ENCODE measurements at regions not wholly inside any gene's neighbourhood (a gene's known extent, or its start where the extent isn't known, plus 50 kb on each side); places are given as distances from the start of the nearest gene placed in this dataset.
"Not testable (repeated sequence)": the region's sequence is repeated elsewhere in the genome, so short reads cannot be mapped to it uniquely, and the experiment has no call there.

DNA sequence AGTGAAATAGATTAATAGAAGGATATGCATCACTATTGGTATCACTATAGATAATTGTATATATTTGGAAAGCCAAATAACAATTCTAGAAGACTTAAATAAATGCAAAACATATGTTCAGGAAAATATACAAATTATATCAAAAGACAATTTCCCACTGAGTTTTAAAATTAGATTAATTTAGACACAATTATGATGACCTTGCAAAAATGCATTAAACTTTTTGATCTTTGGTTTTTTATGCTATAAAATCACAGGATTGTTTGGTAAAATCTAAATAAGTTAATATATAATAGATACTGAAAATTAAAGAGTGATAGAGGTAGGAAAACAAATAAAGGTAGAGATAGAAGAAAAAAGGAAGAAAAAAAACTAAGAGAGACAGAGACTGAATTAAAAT, 2027.7 kb downstream of the MRPL39 start:
- TF ChIP-seq PAX5 (IDR thresholded peaks at IDR 0.05; ENCODE audit: insufficient read depth, low read length, severe bottlenecking) (no peak), POU2F2 (IDR thresholded peaks at IDR 0.05; ENCODE audit: low read depth, low read length) (no peak), POLR2AphosphoS5 (IDR thresholded peaks at IDR 0.05; ENCODE audit: low read depth, low read length) (no peak), SPI1 (IDR thresholded peaks at IDR 0.05; ENCODE audit: low read depth, low read length) (no peak), POLR2A (IDR thresholded peaks at IDR 0.05; ENCODE audit: low read depth, low read length) (no peak), TAF1 (IDR thresholded peaks at IDR 0.05; ENCODE audit: low read depth, low read length) (no peak)

DNA sequence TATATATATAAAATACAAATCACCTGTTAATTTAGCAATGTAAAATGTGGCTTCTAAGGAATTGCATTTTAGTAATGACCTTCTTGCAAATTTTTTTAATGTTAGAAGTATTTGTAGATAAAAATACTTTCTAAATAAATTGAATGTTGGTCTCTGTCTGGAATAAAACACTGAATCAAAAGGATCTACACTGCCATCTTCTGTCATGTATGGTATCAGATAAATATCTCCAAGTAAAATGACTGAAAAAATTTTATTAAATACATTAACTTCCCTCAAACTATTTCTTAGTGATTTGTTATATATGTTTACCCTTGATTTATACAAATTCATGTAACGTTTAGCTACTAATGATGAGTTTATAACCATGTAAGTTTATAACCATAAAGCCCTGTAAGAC, 2029.3 kb downstream of the MRPL39 start:
- FAIRE-seq, result no peak
- no peak for TF ChIP-seq SPI1 (IDR thresholded peaks at IDR 0.05; ENCODE audit: low read depth, low read length)
- no peak for TF ChIP-seq POLR2AphosphoS5 (IDR thresholded peaks at IDR 0.05; ENCODE audit: low read depth, low read length)
- no peak for TF ChIP-seq POLR2A (IDR thresholded peaks at IDR 0.05; ENCODE audit: low read depth, low read length)
- no peak for TF ChIP-seq TAF1 (IDR thresholded peaks at IDR 0.05; ENCODE audit: low read depth, low read length)
- TF ChIP-seq POU2F2 (IDR thresholded peaks at IDR 0.05; ENCODE audit: low read depth, low read length), result no peak
- no peak for DNase-seq (ENCODE audit: insufficient read length, low spot score)

More for the DNA sequence above, 2027.7 kb downstream of the MRPL39 start:
- DNase-seq (ENCODE audit: insufficient read length, low spot score) (no peak), FAIRE-seq (no peak)

DNA sequence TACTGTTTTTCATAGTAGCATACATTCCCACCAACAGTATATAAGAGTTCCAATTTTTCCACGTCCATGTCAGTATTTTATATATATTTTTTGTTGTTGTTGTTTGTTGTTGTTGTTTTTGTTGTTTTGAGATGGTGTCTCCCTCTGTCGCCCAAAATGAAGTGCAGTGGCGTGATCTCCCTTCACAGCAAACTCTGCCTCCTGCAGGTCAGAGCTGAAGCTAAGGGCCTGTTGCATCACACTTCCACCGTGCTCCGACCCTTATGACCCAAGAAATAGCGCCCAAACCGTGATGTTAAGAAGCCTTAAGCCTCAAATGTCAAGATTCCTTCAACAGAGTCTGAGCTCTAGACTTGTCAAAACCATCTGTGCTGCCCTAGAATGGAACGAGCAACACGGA, 2032.3 kb downstream of the MRPL39 start:
- DNase-seq (ENCODE audit: insufficient read length, low spot score), result no peak
- no peak for FAIRE-seq
- TF ChIP-seq SPI1 (IDR thresholded peaks at IDR 0.05; ENCODE audit: low read depth, low read length), result no peak
- TF ChIP-seq PAX5 (IDR thresholded peaks at IDR 0.05; ENCODE audit: insufficient read depth, low read length, severe bottlenecking), result no peak
- TF ChIP-seq POU2F2 (IDR thresholded peaks at IDR 0.05; ENCODE audit: low read depth, low read length), result no peak
- no peak for TF ChIP-seq POLR2A (IDR thresholded peaks at IDR 0.05; ENCODE audit: low read depth, low read length)
- TF ChIP-seq TAF1 (IDR thresholded peaks at IDR 0.05; ENCODE audit: low read depth, low read length), result no peak
- no peak for TF ChIP-seq POLR2AphosphoS5 (IDR thresholded peaks at IDR 0.05; ENCODE audit: low read depth, low read length)

DNA sequence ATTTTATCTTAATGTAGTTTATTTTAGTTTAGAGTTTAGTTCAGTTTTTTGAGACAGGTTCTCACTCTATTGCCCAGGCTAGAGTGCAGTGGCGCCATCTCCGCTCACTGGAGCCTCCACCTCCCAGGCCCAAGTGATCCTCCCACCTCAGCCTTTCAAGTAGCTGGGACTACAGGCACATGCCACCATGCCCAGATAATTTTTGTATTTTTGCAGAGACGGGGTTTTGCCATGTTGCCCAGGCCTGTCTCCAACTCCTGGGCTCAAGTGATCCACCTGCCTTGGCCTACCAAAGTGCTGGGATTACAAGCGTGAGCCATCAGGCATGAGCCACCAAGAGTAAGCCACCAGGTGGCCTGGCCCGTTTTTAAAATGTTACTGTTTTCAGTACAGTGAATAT, 2058.4 kb downstream of the MRPL39 start:
- not testable (repeated sequence) for DNase-seq (ENCODE audit: insufficient read length, low spot score); FAIRE-seq

DNA sequence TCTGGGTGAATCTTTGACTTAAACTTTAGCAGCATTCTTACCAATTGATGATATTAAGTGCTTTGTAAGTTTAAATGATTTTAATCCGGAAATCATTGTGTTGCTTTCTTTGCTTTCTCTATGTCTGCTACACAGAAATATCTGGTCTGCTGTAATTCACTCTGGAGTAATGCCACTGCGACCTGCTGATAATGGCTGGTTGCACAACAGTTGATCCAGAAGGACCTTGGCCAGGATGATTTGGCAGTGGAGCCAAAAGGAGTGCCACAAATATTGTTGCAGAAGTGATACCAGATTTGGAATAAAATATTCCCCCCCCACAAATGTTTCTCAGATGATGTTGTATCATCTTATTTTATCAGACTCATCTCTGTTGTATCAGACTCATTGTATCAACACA, 2063.9 kb downstream of the MRPL39 start:
- FAIRE-seq, result no peak
- TF ChIP-seq POLR2A (IDR thresholded peaks at IDR 0.05; ENCODE audit: low read depth, low read length), result no peak
- TF ChIP-seq POU2F2 (IDR thresholded peaks at IDR 0.05; ENCODE audit: low read depth, low read length), result no peak
- TF ChIP-seq SPI1 (IDR thresholded peaks at IDR 0.05; ENCODE audit: low read depth, low read length), result no peak
- no peak for TF ChIP-seq TAF1 (IDR thresholded peaks at IDR 0.05; ENCODE audit: low read depth, low read length)
- TF ChIP-seq POLR2AphosphoS5 (IDR thresholded peaks at IDR 0.05; ENCODE audit: low read depth, low read length), result no peak
- no peak for TF ChIP-seq PAX5 (IDR thresholded peaks at IDR 0.05; ENCODE audit: insufficient read depth, low read length, severe bottlenecking)
- no peak for DNase-seq (ENCODE audit: insufficient read length, low spot score)

DNA sequence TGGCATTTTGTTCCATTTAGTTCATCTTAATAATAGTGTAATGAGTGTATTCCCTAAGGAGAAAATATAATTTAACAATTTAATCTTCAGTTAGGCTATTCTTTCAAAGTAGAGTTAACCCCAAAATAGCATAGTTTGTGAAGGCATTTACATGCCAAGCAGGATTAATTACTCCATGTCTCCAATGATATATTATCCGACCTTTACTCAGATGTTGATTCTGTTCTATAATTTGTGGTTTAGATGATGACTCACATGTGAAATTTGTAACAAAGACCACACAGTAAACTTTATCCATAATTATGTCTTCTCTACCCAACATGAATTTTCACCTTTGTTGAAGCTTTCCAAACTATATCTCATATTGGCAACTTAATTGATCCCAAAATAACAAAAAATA, 2065.2 kb downstream of the MRPL39 start:
- TF ChIP-seq POLR2AphosphoS5 (IDR thresholded peaks at IDR 0.05; ENCODE audit: low read depth, low read length), result no peak
- no peak for TF ChIP-seq POLR2A (IDR thresholded peaks at IDR 0.05; ENCODE audit: low read depth, low read length)
- TF ChIP-seq SPI1 (IDR thresholded peaks at IDR 0.05; ENCODE audit: low read depth, low read length), result no peak
- TF ChIP-seq TAF1 (IDR thresholded peaks at IDR 0.05; ENCODE audit: low read depth, low read length), result no peak
- no peak for TF ChIP-seq POU2F2 (IDR thresholded peaks at IDR 0.05; ENCODE audit: low read depth, low read length)
- TF ChIP-seq PAX5 (IDR thresholded peaks at IDR 0.05; ENCODE audit: insufficient read depth, low read length, severe bottlenecking), result no peak
- DNase-seq (ENCODE audit: insufficient read length, low spot score) (no peak), FAIRE-seq (no peak)

DNA sequence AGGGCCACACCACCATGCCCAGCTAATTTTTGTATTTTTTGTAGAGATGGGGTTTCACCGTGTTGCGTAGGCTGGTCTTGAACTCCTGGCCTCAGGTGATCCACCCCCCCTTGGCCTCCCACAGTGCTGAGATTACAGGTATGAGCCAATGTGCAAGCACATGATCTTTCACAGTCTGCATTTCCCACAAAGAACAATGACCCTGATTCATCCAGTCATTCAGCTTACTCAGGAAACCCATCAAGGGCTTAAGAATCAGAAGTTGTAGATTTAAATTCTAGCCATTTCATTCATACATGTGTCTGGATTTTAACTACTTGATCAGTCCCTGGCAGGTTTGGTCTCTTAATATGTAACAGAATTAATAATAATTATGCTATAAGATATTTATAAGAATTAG, 2065.7 kb downstream of the MRPL39 start:
- DNase-seq (ENCODE audit: insufficient read length, low spot score), result no peak
- no peak for TF ChIP-seq TAF1 (IDR thresholded peaks at IDR 0.05; ENCODE audit: low read depth, low read length)
- no peak for TF ChIP-seq POU2F2 (IDR thresholded peaks at IDR 0.05; ENCODE audit: low read depth, low read length)
- TF ChIP-seq SPI1 (IDR thresholded peaks at IDR 0.05; ENCODE audit: low read depth, low read length), result no peak
- no peak for TF ChIP-seq POLR2AphosphoS5 (IDR thresholded peaks at IDR 0.05; ENCODE audit: low read depth, low read length)
- no peak for TF ChIP-seq PAX5 (IDR thresholded peaks at IDR 0.05; ENCODE audit: insufficient read depth, low read length, severe bottlenecking)
- TF ChIP-seq POLR2A (IDR thresholded peaks at IDR 0.05; ENCODE audit: low read depth, low read length), result no peak
- no peak for FAIRE-seq

DNA sequence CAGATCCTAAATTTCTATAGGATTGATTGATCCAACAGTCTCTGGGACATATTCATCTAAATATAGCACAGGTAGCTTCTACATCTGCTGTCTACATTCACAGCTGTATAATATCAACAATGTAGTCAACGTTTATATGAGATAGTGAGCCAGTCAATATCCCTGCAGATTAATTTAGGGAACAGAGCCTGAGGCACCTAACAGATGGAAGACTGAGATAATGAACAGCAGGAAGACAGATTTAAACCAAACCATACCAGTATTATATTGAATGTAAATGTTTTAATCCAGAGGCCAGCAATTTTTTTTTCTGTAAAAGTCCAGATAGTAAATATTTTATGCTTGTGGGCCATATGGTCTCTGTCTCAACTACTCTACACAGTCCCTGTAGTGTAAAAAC, 2072.4 kb downstream of the MRPL39 start:
- no peak for DNase-seq (ENCODE audit: insufficient read length, low spot score)
- FAIRE-seq, result no peak
- TF ChIP-seq POU2F2 (IDR thresholded peaks at IDR 0.05; ENCODE audit: low read depth, low read length) (no peak), TAF1 (IDR thresholded peaks at IDR 0.05; ENCODE audit: low read depth, low read length) (no peak), PAX5 (IDR thresholded peaks at IDR 0.05; ENCODE audit: insufficient read depth, low read length, severe bottlenecking) (no peak), POLR2A (IDR thresholded peaks at IDR 0.05; ENCODE audit: low read depth, low read length) (no peak), POLR2AphosphoS5 (IDR thresholded peaks at IDR 0.05; ENCODE audit: low read depth, low read length) (no peak), SPI1 (IDR thresholded peaks at IDR 0.05; ENCODE audit: low read depth, low read length) (no peak)

DNA sequence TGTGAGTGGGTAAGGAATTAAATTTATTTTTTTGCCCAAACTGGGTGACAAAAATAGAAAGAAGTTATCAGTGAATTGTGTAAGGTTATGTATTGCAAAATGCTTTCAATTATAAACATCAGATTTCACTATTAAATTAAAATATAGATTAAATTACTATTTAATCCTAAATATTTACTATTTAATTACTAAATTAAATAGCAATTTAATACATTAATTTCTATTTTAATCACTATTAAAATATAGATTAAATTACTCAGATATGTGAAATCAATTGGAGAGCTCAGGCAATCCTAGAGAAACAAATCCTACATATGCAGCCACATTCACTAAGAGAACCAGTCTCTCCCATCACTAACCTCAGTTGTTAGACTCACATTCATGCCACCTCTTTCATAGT, 2075.8 kb downstream of the MRPL39 start:
- DNase-seq (ENCODE audit: insufficient read length, low spot score), result no peak
- FAIRE-seq, result no peak
- no peak for TF ChIP-seq TAF1 (IDR thresholded peaks at IDR 0.05; ENCODE audit: low read depth, low read length)
- no peak for TF ChIP-seq PAX5 (IDR thresholded peaks at IDR 0.05; ENCODE audit: insufficient read depth, low read length, severe bottlenecking)
- TF ChIP-seq POU2F2 (IDR thresholded peaks at IDR 0.05; ENCODE audit: low read depth, low read length), result no peak
- no peak for TF ChIP-seq POLR2AphosphoS5 (IDR thresholded peaks at IDR 0.05; ENCODE audit: low read depth, low read length)
- no peak for TF ChIP-seq POLR2A (IDR thresholded peaks at IDR 0.05; ENCODE audit: low read depth, low read length)
- TF ChIP-seq SPI1 (IDR thresholded peaks at IDR 0.05; ENCODE audit: low read depth, low read length), result no peak

DNA sequence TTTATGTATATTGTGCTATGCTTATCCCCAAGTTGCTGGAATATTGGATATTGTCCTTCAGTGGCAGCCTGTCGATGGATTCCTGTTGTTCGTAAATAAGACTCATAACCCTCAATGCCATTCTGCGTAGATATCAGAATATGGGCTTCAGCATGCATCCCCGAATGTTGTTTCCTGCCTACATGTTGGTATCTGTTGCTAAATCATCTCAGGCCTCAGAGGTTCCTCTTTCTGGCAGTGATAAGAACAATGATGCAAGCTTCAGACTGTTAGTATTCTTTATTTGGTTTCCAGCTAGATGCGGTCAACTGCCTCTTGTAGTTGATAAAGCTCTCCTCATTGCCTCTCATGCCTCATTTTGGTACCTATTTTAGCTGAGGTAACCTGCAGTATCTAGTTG, 2082.6 kb downstream of the MRPL39 start:
- DNase-seq (ENCODE audit: insufficient read length, low spot score), result no peak
- FAIRE-seq, result no peak
- no peak for TF ChIP-seq SPI1 (IDR thresholded peaks at IDR 0.05; ENCODE audit: low read depth, low read length)
- TF ChIP-seq POLR2AphosphoS5 (IDR thresholded peaks at IDR 0.05; ENCODE audit: low read depth, low read length), result no peak

DNA sequence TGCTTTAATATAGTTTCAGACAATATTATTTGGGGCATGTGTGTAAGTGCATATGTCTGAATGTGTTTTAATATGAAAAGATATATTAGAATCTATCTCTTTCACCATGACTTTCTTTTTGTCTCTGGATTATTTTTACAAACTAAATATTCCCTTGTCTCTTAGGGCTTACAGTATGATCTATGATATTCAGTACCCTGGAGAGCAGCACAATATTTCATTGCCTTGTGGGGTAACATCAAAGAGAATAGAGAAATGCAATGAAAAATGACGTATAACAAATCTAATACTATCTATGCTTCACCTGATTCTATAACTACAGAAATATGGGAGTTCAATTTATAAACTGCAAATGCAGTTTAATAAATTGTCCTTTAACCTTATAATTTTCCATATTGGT, 2084.5 kb downstream of the MRPL39 start:
- no peak for TF ChIP-seq TAF1 (IDR thresholded peaks at IDR 0.05; ENCODE audit: low read depth, low read length)
- TF ChIP-seq PAX5 (IDR thresholded peaks at IDR 0.05; ENCODE audit: insufficient read depth, low read length, severe bottlenecking), result no peak
- no peak for TF ChIP-seq POU2F2 (IDR thresholded peaks at IDR 0.05; ENCODE audit: low read depth, low read length)
- TF ChIP-seq POLR2AphosphoS5 (IDR thresholded peaks at IDR 0.05; ENCODE audit: low read depth, low read length), result no peak
- no peak for DNase-seq (ENCODE audit: insufficient read length, low spot score)
- no peak for FAIRE-seq
